ENCODE measurements at regions not wholly inside any gene's neighbourhood (a gene's known extent, or its start where the extent isn't known, plus 50 kb on each side); places are given as distances from the start of the nearest gene placed in this dataset.

- POLR2A ChIA-PET: interaction anchor here (0.9 to 1.6 kb wide), 4 partner anchors 47 to 256 kb away, joined by 3 to 5 read pairs (median 4); no protein-coding TSS in a partner anchor
- Histone ChIP-seq H3K27ac (ENCODE audit: low read depth, low read length) (peak overlapping the region; percentile 78), H3K27me3 (ENCODE audit: control insufficient read depth, insufficient read depth, low read length) (no peaks in the 10 kb centered on the region), H3K9me3 (ENCODE audit: control insufficient read depth, insufficient read depth, low read length) (no peaks in the 10 kb centered on the region; the same call in 1 of the 2 replicates), H3K4me3 (ENCODE audit: low read depth, low read length) (no peak overlapping the region)
- DNase-seq (ENCODE audit: low read depth, low spot score): peak; percentile 84
- CTCF ChIA-PET: interaction anchor here (0.6 to 9.6 kb wide), 38 partner anchors 8 to 298 kb away, joined by 3 to 101 read pairs (median 4); partner anchors contain the start of genes DDR1, GTF2H4 and VARS2
- peak; percentile 97 for TF ChIP-seq CTCF (IDR thresholded peaks at IDR 0.05; ENCODE audit: low read depth, low read length)
Measured at GRCh38 chr6:30828027-30828962, 56.0 kb upstream of the DDR1 start.

- no peaks in the 10 kb centered on the region for H3K27me3 ChIP-seq (ENCODE audit: control insufficient read depth, insufficient read depth, low read length)
- no peak for TF ChIP-seq CTCF (IDR thresholded peaks at IDR 0.05; ENCODE audit: low read depth, low read length)
- no peaks in the 10 kb centered on the region; the same call in 1 of the 2 replicates for H3K9me3 ChIP-seq (ENCODE audit: control insufficient read depth, insufficient read depth, low read length)
- POLR2A ChIA-PET: interaction anchor here (0.6 kb wide), 1 partner anchor 16 kb away, joined by 5 read pairs; no protein-coding TSS in a partner anchor
- H3K4me3 ChIP-seq (ENCODE audit: low read depth, low read length): no peak overlapping the region
- DNase-seq (ENCODE audit: low read depth, low spot score): no peak
- no peak overlapping the region for H3K27ac ChIP-seq (ENCODE audit: low read depth, low read length)
- CTCF ChIA-PET: interaction anchor here (0.6 to 9.6 kb wide), 13 partner anchors 8 to 260 kb away, joined by 3 to 101 read pairs (median 10); partner anchors contain the start of genes DDR1 and VARS2
Measured at GRCh38 chr6:30826961-30827342, 57.4 kb upstream of the DDR1 start.

- H3K9me3 ChIP-seq (ENCODE audit: control insufficient read depth, insufficient read depth, low read length): no peaks in the 10 kb centered on the region; the same call in 1 of the 2 replicates
- CTCF ChIA-PET: interaction anchor here (0.7 to 9.6 kb wide), 3 partner anchors 89 to 293 kb away, joined by 3 to 93 read pairs (median 4); partner anchors contain the start of gene VARS2
- DNase-seq (ENCODE audit: low read depth, low spot score): no peak
- H3K27me3 ChIP-seq (ENCODE audit: control insufficient read depth, insufficient read depth, low read length): no peaks in the 10 kb centered on the region
- POLR2A ChIA-PET: no interaction called here
- H3K4me3 ChIP-seq (ENCODE audit: low read depth, low read length): no peak overlapping the region
- no peak overlapping the region for H3K27ac ChIP-seq (ENCODE audit: low read depth, low read length)
- no peak for TF ChIP-seq CTCF (IDR thresholded peaks at IDR 0.05; ENCODE audit: low read depth, low read length)
Measured at GRCh38 chr6:30824698-30825097, 59.6 kb upstream of the DDR1 start.

- H3K27ac ChIP-seq (ENCODE audit: low read depth, low read length): no peak overlapping the region
- POLR2A ChIA-PET: interaction anchor here (2.1 kb wide), 1 partner anchor 79 kb away, joined by 21 read pairs; the partner anchor contains the start of gene IER3
- TF ChIP-seq CTCF (IDR thresholded peaks at IDR 0.05; ENCODE audit: low read depth, low read length): no peak
- CTCF ChIA-PET: interaction anchor here (0.7 to 9.6 kb wide), 4 partner anchors 86 to 264 kb away, joined by 3 to 93 read pairs (median 18); partner anchors contain the start of gene VARS2
- no peaks in the 10 kb centered on the region; the same call in 1 of the 2 replicates for H3K9me3 ChIP-seq (ENCODE audit: control insufficient read depth, insufficient read depth, low read length)
- H3K27me3 ChIP-seq (ENCODE audit: control insufficient read depth, insufficient read depth, low read length): no peaks in the 10 kb centered on the region
- no peak for DNase-seq (ENCODE audit: low read depth, low spot score)
- H3K4me3 ChIP-seq (ENCODE audit: low read depth, low read length): no peak overlapping the region
Measured at GRCh38 chr6:30823534-30823865, 60.8 kb upstream of the DDR1 start.
